Caki2 (cell line): ENCODE measurements at regions not wholly inside any gene's neighbourhood (a gene's known extent, or its start where the extent isn't known, plus 50 kb on each side); places are given as distances from the start of the nearest gene placed in this dataset.
"Not testable (repeated sequence)": the region's sequence is repeated elsewhere in the genome, so short reads cannot be mapped to it uniquely, and the experiment has no call there.

ENCODE experiments used
- DNase-seq: peaks from one replicate; pipeline ENCODE4 v3.0.0-alpha.2; 2015; ENCODE audit warnings: low read depth
- in situ Hi-C: cut with HindIII; loops from 2 replicates; pipeline ENCODE4 v1.10.0; 2016; ENCODE audit warnings: low sequenced_read_pairs, low pct_unique_long_range_greater_than_20kb, mixed read lengths

GRCh38 chr17:70271672-70272071, 102.3 kb downstream of the KCNJ2 start:
- in situ Hi-C loops: no loop called here
- no peak for DNase-seq

- in situ Hi-C loops: no loop called here
Observed at GRCh38 chr17:70274255-70274654, 104.9 kb downstream of the KCNJ2 start.

DNA sequence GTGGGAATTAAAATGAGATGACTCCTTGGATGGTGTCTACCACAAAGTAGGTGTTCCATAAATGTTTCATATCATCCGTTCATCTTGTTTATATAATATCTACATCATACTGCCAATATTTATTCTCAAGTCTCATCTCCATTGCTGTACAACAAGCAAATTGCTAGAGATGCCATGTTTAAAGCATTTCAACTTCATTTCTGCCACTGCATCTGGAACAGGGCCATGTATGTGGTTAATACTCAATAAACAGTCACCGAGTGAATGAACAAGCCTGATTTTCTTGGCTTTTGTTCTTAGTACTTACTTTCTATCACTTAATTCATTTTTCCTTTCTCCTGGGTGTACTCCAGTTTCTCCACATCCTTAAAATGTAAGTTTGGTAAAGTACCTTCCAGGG, 107.6 kb downstream of the KCNJ2 start:
- DNase-seq: no peak
- in situ Hi-C loops: no loop called here

More at GRCh38 chr17:70274255-70274654, 104.9 kb downstream of the KCNJ2 start:
- DNase-seq: no peak

GRCh38 chr17:70278844-70279462, 109.6 kb downstream of the KCNJ2 start:
- DNase-seq: no peak
- in situ Hi-C loops: no loop called here

GRCh38 chr17:70286391-70286790, 117.1 kb downstream of the KCNJ2 start:
- in situ Hi-C loops: no loop called here
- DNase-seq: no peak

DNA sequence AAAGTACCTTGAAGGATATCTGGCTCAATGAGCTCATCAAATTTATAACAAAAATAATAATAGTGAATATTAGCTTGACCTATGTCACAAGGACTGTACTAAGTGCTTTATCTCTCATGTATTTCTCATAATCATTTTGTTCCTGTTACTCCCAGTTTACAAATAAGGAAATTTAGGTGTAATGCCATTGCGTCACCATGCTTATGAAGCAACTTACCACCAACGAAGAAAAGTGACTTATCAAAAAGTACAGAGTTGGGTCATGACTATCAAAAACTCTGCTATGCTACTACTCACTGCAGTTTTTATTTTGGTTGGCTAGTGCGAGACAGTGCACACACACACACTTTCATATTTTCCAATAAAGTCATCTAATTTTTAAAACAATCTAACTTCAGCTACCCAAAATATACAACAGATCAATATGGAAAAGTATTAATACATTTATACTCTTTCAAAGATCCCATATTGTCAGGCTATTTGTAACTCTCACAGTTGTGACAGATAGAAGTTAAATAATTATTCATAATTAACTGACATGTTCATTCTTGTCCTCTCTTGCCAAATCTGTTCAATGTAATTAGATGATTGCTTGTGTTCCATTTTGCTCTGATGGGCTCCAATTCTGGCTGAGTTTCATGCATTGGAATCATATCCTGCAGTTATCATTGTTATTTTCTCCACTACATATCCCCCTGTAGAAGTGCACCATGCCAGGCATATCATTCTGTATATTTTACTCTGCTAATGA, 119.4 kb downstream of the KCNJ2 start:
- DNase-seq: no peak
- in situ Hi-C loops: no loop called here

DNA sequence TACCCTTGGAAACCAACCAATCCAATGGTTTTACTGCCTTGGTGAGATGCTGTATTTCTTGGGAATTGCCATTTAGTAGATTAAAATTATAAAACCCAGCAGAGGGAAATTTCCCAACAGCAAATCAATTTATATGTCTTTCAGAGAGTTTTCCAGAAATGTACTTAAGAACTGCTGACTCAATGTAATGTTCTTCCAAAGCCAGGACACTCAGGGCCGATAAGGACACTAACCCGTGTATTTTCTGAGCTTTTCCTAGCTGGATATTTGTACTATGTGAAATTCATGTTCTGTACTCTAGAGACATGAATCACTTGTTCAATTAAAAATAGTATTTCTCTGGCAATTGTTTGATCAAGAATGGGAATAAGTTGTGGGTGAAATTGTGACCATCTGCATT, 121.4 kb downstream of the KCNJ2 start:
- in situ Hi-C loops: no loop called here

DNA sequence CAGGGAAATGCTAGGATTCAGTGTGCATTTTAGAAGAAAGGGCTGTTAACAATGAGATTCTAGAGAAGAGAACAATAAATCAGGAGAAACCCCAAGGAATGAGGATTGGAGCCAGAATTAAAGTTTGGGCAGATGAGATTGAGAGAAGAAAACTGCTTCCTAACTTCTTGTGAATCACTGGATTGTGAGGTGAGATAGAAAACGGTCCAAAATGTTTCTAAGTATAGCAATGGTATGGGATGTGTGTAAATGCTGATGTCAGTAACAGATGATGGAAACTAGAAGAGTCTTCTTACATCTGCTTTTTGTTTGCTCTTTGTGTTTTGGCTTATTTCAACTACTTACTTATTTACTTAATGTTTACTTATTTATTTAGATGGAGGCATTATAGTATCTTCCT, 123.0 kb downstream of the KCNJ2 start:
- DNase-seq: no peak
- in situ Hi-C loops: no loop called here

More for the DNA sequence above, 121.4 kb downstream of the KCNJ2 start:
- DNase-seq: no peak

- DNase-seq, in situ Hi-C loops: not testable (repeated sequence)
Observed at GRCh38 chr17:70293564-70294310, 124.4 kb downstream of the KCNJ2 start.

DNA sequence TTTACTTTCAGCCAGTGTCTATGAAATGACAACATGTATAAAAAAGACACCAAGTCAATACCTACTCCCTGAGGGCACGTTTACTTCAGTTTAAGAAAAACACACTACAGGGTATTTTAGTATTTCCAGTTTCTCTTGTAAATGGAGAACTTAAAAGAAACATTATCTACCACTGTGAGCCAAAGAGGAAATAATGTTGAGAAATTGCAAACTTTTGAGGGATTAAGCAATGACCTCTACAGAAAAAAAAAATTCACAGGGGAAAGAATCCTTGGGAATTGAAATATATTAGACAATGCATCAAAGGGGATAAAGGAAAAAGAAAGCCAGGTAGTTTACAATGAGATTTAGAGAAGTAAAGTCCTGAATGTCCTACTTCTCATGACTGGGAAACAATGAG, 126.0 kb downstream of the KCNJ2 start:
- in situ Hi-C loops: no loop called here
- no peak for DNase-seq

- in situ Hi-C loops: no loop called here
- no peak for DNase-seq
Observed at GRCh38 chr17:70295731-70296130, 126.4 kb downstream of the KCNJ2 start.

GRCh38 chr17:70296456-70296855, 127.1 kb downstream of the KCNJ2 start:
- in situ Hi-C loops: no loop called here
- DNase-seq: no peak

- in situ Hi-C loops: no loop called here
- no peak for DNase-seq
Observed at GRCh38 chr17:70297397-70297796, 128.1 kb downstream of the KCNJ2 start.

DNA sequence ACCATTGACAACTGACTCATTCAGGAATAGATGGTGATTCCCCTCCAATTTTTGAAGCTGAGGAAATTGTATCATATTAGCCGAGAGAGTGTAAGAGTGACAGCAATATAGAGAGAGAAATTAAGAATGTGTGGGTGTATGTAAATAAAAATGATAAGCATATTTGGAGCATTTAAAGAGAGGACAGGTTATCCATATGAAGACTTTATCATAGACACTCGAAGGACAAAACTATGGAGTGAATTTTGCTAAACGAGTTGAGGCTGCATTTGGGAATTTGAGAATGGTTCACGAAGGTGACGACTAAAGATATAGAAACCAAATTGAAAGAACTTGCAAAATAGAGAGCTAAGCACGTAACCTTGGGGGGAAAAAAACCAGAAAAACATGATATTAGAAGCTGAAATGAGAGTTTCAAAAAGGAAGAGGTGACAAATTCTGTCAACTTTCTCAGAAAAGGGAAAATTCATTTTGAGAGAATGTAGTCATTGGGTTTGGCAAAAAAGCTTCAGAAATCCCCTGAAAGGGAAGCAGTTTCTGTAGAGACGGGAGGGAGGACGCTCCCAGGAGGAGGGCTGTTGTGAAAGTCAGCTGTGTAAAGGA, 129.7 kb downstream of the KCNJ2 start:
- DNase-seq: no peak
- in situ Hi-C loops: no loop called here

DNA sequence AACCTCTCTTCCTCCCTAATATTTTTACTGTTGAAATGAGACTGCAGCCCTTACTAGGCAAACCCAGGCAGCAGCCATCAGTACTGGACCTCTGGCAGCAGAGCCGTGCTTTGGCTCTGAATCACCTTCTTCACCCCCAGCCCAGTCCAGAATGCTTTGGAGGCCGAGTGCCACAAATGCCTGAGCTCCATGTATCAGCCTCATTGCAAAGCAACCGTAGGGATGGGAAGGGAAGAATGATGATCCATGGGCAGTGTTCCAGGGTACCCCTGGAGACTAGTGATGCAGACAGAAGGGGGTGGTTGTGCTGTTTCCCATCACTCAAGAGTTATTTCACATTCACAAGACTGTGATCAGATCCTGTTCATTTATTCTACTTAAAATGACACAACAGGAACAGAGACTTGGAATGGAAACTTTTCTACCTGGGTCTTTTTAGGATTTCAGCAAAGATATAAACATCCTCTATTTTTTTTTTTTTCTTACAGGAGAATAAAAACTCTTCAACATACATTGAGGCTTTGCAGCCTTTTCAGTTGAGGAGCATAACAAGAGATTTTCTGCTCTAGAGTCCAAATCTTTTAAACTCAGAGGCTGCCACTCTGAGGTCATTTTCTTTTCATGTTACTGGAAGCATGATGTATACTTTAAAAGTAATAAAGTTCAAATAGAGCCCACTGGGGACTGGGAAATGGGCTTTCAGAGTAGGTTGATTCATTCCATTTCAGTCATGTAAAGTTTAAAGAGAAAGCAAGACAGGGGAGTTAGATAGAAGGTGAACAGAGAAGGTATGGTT, 138.3 kb downstream of the KCNJ2 start:
- in situ Hi-C loops: no loop called here
- DNase-seq: no peak

DNA sequence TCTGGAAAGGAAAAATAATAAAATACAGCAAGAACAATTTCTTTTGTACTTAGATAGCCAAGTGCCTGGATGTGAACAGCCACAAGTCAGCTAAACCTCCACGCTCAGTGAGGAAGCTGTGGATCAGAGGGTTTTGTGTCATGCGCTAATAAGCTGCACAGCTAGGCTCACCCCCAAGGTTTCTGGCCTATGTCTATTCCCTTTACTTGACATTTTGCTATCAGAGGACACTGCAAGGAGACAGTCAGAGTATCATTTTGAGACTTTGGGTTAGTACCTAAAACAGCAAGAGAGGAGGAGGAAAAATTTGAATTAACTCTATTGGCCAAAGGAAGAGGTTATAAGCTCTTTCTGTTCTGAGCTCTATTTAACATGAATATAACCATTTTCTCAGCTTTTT, 139.3 kb downstream of the KCNJ2 start:
- no peak for DNase-seq
- in situ Hi-C loops: no loop called here

GRCh38 chr17:70310221-70310672, 140.9 kb downstream of the KCNJ2 start:
- DNase-seq: no peak
- in situ Hi-C loops: no loop called here
